ENCODE measurements at regions not wholly inside any gene's neighbourhood (a gene's known extent, or its start where the extent isn't known, plus 50 kb on each side); places are given as distances from the start of the nearest gene placed in this dataset.

GRCh38 chr1:184858288-184858687 lies 103.6 kb upstream of the EDEM3 start:
- TF ChIP-seq FOXM1 (IDR thresholded peaks at IDR 0.05; ENCODE audit: borderline replicate concordance, low read depth) (no peak), USF1 (IDR thresholded peaks at IDR 0.05) (no peak), TCF12 (IDR thresholded peaks at IDR 0.05; ENCODE audit: low read depth) (no peak), EP300 (IDR thresholded peaks at IDR 0.05; ENCODE audit: borderline replicate concordance) (no peak)
- TF ChIP-seq, protein P1, sequence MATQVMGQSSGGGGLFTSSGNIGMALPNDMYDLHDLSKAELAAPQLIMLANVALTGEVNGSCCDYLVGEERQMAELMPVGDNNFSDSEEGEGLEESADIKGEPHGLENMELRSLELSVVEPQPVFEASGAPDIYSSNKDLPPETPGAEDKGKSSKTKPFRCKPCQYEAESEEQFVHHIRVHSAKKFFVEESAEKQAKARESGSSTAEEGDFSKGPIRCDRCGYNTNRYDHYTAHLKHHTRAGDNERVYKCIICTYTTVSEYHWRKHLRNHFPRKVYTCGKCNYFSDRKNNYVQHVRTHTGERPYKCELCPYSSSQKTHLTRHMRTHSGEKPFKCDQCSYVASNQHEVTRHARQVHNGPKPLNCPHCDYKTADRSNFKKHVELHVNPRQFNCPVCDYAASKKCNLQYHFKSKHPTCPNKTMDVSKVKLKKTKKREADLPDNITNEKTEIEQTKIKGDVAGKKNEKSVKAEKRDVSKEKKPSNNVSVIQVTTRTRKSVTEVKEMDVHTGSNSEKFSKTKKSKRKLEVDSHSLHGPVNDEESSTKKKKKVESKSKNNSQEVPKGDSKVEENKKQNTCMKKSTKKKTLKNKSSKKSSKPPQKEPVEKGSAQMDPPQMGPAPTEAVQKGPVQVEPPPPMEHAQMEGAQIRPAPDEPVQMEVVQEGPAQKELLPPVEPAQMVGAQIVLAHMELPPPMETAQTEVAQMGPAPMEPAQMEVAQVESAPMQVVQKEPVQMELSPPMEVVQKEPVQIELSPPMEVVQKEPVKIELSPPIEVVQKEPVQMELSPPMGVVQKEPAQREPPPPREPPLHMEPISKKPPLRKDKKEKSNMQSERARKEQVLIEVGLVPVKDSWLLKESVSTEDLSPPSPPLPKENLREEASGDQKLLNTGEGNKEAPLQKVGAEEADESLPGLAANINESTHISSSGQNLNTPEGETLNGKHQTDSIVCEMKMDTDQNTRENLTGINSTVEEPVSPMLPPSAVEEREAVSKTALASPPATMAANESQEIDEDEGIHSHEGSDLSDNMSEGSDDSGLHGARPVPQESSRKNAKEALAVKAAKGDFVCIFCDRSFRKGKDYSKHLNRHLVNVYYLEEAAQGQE (IDR thresholded peaks at IDR 0.05; ENCODE audit: low read depth) = no peak

DNA sequence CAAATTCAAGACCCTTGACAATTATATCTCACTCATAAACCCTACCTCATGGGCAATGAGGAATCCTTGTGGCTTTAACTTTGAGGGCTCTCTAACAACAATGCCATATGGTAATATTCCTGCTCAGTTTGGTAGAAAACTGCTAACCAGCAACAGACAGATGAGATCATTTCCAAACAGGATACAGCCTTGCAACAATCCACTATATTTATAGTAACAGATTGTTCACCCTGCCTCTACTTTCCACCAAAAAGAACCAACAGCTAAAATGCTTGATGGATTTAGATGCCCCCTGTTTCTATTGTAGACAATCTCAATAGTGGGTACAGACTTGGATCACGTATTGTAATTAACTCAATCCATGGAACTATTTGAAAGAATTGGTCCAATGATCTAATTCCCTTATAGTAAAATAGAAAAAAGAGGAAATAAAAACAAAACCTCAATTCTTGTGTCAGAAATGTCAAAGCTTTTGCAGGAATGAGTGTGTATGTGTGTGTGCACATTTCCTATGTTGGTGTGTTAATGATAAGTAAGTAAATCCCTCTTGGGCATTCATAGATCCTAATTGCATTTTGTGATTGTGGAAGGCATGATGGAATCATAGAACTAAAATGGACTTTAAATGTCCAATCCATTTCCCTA lies 100.0 kb upstream of the EDEM3 start:
- TF ChIP-seq CREB1 (IDR thresholded peaks at IDR 0.05; ENCODE audit: low read depth) = no peak
- no peak for TF ChIP-seq TCF12 (IDR thresholded peaks at IDR 0.05; ENCODE audit: low read depth)
- no peak for TF ChIP-seq FOXM1 (IDR thresholded peaks at IDR 0.05; ENCODE audit: borderline replicate concordance, low read depth)
- TF ChIP-seq USF1 (IDR thresholded peaks at IDR 0.05) = no peak
- no peak for TF ChIP-seq ZBTB7A (IDR thresholded peaks at IDR 0.05; ENCODE audit: low read depth)
- no peak for TF ChIP-seq EGR1 (IDR thresholded peaks at IDR 0.05)
- TF ChIP-seq, protein P2, sequence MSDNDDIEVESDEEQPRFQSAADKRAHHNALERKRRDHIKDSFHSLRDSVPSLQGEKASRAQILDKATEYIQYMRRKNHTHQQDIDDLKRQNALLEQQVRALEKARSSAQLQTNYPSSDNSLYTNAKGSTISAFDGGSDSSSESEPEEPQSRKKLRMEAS (IDR thresholded peaks at IDR 0.05) = no peak
- TF ChIP-seq TEAD4 (IDR thresholded peaks at IDR 0.05) = no peak
- TF ChIP-seq NFIC (IDR thresholded peaks at IDR 0.05) = no peak
- no peak for TF ChIP-seq TAF1 (IDR thresholded peaks at IDR 0.05; ENCODE audit: low read depth)
- TF ChIP-seq, protein P1 (IDR thresholded peaks at IDR 0.05; ENCODE audit: low read depth) = no peak
- TF ChIP-seq EP300 (IDR thresholded peaks at IDR 0.05; ENCODE audit: borderline replicate concordance) = no peak
- no peak for TF ChIP-seq RAD21 (IDR thresholded peaks at IDR 0.05; ENCODE audit: low read depth)
- TF ChIP-seq CEBPB (IDR thresholded peaks at IDR 0.05) = no peak
- no peak for TF ChIP-seq YY1 (IDR thresholded peaks at IDR 0.05; ENCODE audit: low read depth)

GRCh38 chr1:184854036-184854435 lies 99.4 kb upstream of the EDEM3 start:
- TF ChIP-seq TAF1 (IDR thresholded peaks at IDR 0.05; ENCODE audit: low read depth) (no peak), ZBTB7A (IDR thresholded peaks at IDR 0.05; ENCODE audit: low read depth) (no peak), TEAD4 (IDR thresholded peaks at IDR 0.05) (no peak), FOXM1 (IDR thresholded peaks at IDR 0.05; ENCODE audit: borderline replicate concordance, low read depth) (no peak), EP300 (IDR thresholded peaks at IDR 0.05; ENCODE audit: borderline replicate concordance) (no peak), YY1 (IDR thresholded peaks at IDR 0.05; ENCODE audit: low read depth) (no peak), CEBPB (IDR thresholded peaks at IDR 0.05) (no peak)
- TF ChIP-seq, protein P1 (IDR thresholded peaks at IDR 0.05; ENCODE audit: low read depth) = no peak

GRCh38 chr1:184851822-184852746 lies 97.4 kb upstream of the EDEM3 start:
- no peak for TF ChIP-seq RAD21 (IDR thresholded peaks at IDR 0.05; ENCODE audit: low read depth)
- TF ChIP-seq TAF1 (IDR thresholded peaks at IDR 0.05; ENCODE audit: low read depth) = no peak
- no peak for TF ChIP-seq USF1 (IDR thresholded peaks at IDR 0.05)
- TF ChIP-seq, protein P2 (IDR thresholded peaks at IDR 0.05) = no peak
- TF ChIP-seq, protein P1 (IDR thresholded peaks at IDR 0.05; ENCODE audit: low read depth) = no peak
- no peak for TF ChIP-seq YY1 (IDR thresholded peaks at IDR 0.05; ENCODE audit: low read depth)
- TF ChIP-seq FOXM1 (IDR thresholded peaks at IDR 0.05; ENCODE audit: borderline replicate concordance, low read depth) = no peak
- TF ChIP-seq EGR1 (IDR thresholded peaks at IDR 0.05) = no peak
- no peak for TF ChIP-seq NFIC (IDR thresholded peaks at IDR 0.05)
- TF ChIP-seq TEAD4 (IDR thresholded peaks at IDR 0.05) = no peak
